Thoracic aorta (tissue), 2 donors: ENCODE measurements at regions not wholly inside any gene's neighbourhood (a gene's known extent, or its start where the extent isn't known, plus 50 kb on each side); places are given as distances from the start of the nearest gene placed in this dataset.

Experiments used
- ATAC-seq: fragments of 150-250 bp; one replicate; pipeline ENCODE4 v1.8.0; 2017; ENCODE audit warnings: low read depth; ENCODE audit not compliant: insufficient number of reproducible peaks, low FRiP score
- DNase-seq: peaks from one replicate; pipeline ENCODE4 v3.0.0-alpha.2; 2020; ENCODE audit warnings: low spot score
- H3K27ac ChIP-seq, 2 donors: fragments of 200-600 bp; sonication (generic); 1 replicate in 1 of 2; 2 replicates in 1 of 2; pipeline ENCODE4 v1.5.1; 2016; ENCODE audit warnings: mild to moderate bottlenecking in 2 of 2, moderate library complexity in 2 of 2
- H3K27me3 ChIP-seq: fragments of 200-600 bp; sonication (generic); replicated peaks from 2 replicates; pipeline ENCODE4 v1.6.0; 2016; ENCODE audit warnings: mild to moderate bottlenecking; ENCODE audit not compliant: insufficient read depth
- H3K36me3 ChIP-seq: fragments of 200-600 bp; sonication (generic); one replicate; pipeline ENCODE4 v1.5.1; 2016
- H3K4me1 ChIP-seq, 2 donors: fragments of 200-600 bp; sonication (generic); 1 replicate in 1 of 2; 2 replicates in 1 of 2; pipeline versions ENCODE4 v1.5.1 to v1.6.0; 2016; ENCODE audit warnings: low read depth in 2 of 2, mild to moderate bottlenecking in 1 of 2; ENCODE audit not compliant: control insufficient read depth in 1 of 2
- H3K4me3 ChIP-seq: fragments of 200-600 bp; sonication (generic); 2 replicates; pipeline ENCODE4 v1.5.1; 2016; ENCODE audit warnings: mild to moderate bottlenecking
- H3K9me3 ChIP-seq: fragments of 200-600 bp; sonication (generic); 2 replicates; pipeline ENCODE4 v1.5.1; 2016
- TF ChIP-seq, protein P1 (sequence below): fragments of 200-600 bp; sonication (generic); IDR thresholded peaks from one replicate; pipeline ENCODE4 v1.5.1; 2019; ENCODE audit warnings: antibody characterized with exemption

- no peak for DNase-seq
These were observed 354.6 kb downstream of the MATN1 start for GRCh38 chr1:30368651-30369240.

DNA sequence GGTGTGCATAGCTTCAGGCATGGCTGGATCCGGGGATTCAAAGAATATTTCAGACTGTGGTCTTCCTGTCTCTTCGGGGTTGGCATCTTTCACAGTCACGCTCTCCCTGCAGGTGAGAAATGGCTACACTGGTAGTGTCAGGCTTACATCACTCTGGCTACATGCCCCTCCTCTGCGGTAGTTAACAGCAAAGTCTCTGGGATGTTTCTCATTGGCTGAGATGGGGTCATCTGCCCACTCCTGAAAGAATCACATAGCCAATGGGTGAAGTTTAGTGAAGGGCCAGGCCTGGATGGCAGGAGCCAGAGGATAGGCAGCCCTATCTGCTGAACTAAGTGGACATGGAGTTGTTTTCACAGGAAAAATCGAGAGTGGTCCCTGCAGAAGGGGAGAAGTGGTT, 356.5 kb downstream of the MATN1 start:
- H3K4me3 ChIP-seq = no peak overlapping the region
- no peaks in the 10 kb centered on the region for H3K9me3 ChIP-seq
- TF ChIP-seq, protein P1, sequence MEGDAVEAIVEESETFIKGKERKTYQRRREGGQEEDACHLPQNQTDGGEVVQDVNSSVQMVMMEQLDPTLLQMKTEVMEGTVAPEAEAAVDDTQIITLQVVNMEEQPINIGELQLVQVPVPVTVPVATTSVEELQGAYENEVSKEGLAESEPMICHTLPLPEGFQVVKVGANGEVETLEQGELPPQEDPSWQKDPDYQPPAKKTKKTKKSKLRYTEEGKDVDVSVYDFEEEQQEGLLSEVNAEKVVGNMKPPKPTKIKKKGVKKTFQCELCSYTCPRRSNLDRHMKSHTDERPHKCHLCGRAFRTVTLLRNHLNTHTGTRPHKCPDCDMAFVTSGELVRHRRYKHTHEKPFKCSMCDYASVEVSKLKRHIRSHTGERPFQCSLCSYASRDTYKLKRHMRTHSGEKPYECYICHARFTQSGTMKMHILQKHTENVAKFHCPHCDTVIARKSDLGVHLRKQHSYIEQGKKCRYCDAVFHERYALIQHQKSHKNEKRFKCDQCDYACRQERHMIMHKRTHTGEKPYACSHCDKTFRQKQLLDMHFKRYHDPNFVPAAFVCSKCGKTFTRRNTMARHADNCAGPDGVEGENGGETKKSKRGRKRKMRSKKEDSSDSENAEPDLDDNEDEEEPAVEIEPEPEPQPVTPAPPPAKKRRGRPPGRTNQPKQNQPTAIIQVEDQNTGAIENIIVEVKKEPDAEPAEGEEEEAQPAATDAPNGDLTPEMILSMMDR = no peak
- ATAC-seq (no peak), DNase-seq (no peak)
- H3K4me1 ChIP-seq = no peaks in the 10 kb centered on the region
- no peaks in the 10 kb centered on the region for H3K27me3 ChIP-seq
- no peaks in the 10 kb centered on the region for H3K36me3 ChIP-seq
- no peak overlapping the region for H3K27ac ChIP-seq

More at GRCh38 chr1:30368651-30369240, 354.6 kb downstream of the MATN1 start:
- no peaks in the 10 kb centered on the region for H3K36me3 ChIP-seq
- H3K4me3 ChIP-seq = no peak overlapping the region
- H3K27me3 ChIP-seq = no peaks in the 10 kb centered on the region
- no peaks in the 10 kb centered on the region for H3K9me3 ChIP-seq
- TF ChIP-seq, protein P1 = no peak
- no peak overlapping the region for H3K27ac ChIP-seq
- no peak for ATAC-seq
- H3K4me1 ChIP-seq = no peaks in the 10 kb centered on the region

- Histone ChIP-seq H3K27ac (no peak overlapping the region), H3K4me1 (no peaks in the 10 kb centered on the region), H3K4me3 (no peak overlapping the region), H3K9me3 (no peaks in the 10 kb centered on the region), H3K27me3 (no peaks in the 10 kb centered on the region), H3K36me3 (no peaks in the 10 kb centered on the region)
- DNase-seq (no peak), ATAC-seq (no peak)
- TF ChIP-seq, protein P1 = no peak
These were observed 357.2 kb downstream of the MATN1 start for GRCh38 chr1:30366199-30366598.

DNA sequence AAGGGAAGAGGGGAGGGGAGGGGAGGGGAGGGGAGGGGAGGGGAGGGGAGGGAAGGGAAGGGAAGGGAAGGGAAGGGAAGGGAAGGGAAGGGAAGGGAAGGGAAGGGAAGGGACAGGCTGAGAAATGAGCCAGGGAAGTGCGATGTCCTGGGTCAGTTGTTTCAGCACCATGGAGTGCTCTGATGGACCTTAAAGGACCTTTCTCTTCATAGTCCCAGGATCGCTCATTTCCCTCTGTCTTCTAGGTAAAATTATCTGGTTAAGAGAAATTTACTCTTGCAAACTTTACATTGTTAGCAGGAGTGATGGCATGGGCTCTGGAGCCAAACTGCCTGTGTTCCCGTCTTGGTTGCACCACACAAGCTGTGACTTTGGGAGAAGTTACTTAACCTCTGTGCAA, 357.8 kb downstream of the MATN1 start:
- TF ChIP-seq, protein P1 = no peak
- DNase-seq = no peak
- Histone ChIP-seq H3K4me3 (no peak overlapping the region), H3K27me3 (no peaks in the 10 kb centered on the region), H3K9me3 (no peaks in the 10 kb centered on the region), H3K27ac (no peak overlapping the region), H3K36me3 (no peaks in the 10 kb centered on the region), H3K4me1 (no peaks in the 10 kb centered on the region)
- no peak for ATAC-seq

DNA sequence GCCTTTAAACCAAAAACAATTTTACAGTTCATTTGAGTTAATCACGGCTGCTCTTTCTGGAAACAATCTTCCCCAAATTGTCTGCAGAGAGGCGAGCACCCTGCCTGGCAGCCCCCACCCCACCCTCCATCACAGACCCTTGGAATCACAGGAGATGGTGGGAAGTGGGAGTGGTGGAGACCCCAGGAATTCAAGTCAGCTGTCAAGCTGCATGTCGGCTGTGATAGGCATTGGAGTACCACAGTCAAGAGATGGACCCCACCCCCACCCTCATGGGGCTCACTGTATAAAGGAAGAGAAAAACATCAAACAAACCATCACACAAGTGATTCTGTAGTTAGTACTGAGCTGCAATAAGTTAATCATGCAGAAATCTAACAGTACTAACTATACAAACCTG, 360.4 kb downstream of the MATN1 start:
- Histone ChIP-seq H3K9me3 (no peaks in the 10 kb centered on the region), H3K4me3 (no peak overlapping the region), H3K27ac (no peak overlapping the region), H3K36me3 (no peaks in the 10 kb centered on the region), H3K4me1 (no peaks in the 10 kb centered on the region), H3K27me3 (no peaks in the 10 kb centered on the region)
- no peak for ATAC-seq
- TF ChIP-seq, protein P1 = no peak
- no peak for DNase-seq
